ENCODE measurements at regions not wholly inside any gene's neighbourhood (a gene's known extent, or its start where the extent isn't known, plus 50 kb on each side); places are given as distances from the start of the nearest gene placed in this dataset.

DNA sequence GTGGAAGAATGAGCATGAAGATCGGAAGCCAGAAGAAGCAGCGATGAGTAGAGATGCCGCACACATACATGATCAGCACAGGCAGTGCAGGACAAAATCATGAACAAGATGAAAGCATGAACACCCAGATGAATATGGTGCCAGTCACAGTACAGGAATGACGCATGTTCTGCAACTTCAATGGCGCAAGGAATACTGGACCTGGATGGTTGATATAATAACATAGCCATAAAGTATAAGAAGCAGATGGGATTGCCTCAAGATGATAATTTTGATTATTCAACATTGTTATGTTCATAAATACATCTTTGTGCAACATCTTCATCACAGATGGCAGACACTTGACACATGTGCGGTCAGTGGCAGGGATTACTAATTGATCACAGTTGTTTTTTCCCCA is 59.7 kb upstream of the SLCO3A1 start:
- H3K27me3 Mint-ChIP-seq = peaks cover 45 to 57% of the 10 kb centered on the region in 2 donors

GRCh38 chr15:91795235-91795634 is 58.3 kb upstream of the SLCO3A1 start:
- no peak overlapping the region for H3K4me3 Mint-ChIP-seq
- no peak overlapping the region for H3K27ac Mint-ChIP-seq
- no peak for ATAC-seq (replicated peaks)
- H3K36me3 Mint-ChIP-seq (ENCODE audit: insufficient read depth) = no peaks in the 10 kb centered on the region
- H3K27me3 Mint-ChIP-seq = peaks cover 37 to 47% of the 10 kb centered on the region in 2 donors
- no peak for DNase-seq
- H3K9me3 Mint-ChIP-seq = no peaks in the 10 kb centered on the region
- H3K4me1 Mint-ChIP-seq (ENCODE audit: low read depth in 2 of 2) = no peaks in the 10 kb centered on the region

More for the DNA sequence above, 59.7 kb upstream of the SLCO3A1 start:
- H3K4me1 Mint-ChIP-seq (ENCODE audit: low read depth in 2 of 2) = no peaks in the 10 kb centered on the region
- no peak overlapping the region for H3K27ac Mint-ChIP-seq
- H3K36me3 Mint-ChIP-seq (ENCODE audit: insufficient read depth) = no peaks in the 10 kb centered on the region
- ATAC-seq (replicated peaks) = no peak
- H3K9me3 Mint-ChIP-seq = no peaks in the 10 kb centered on the region
- no peak for DNase-seq
- no peak overlapping the region for H3K4me3 Mint-ChIP-seq

- Mint-ChIP-seq H3K4me1 (ENCODE audit: low read depth in 2 of 2) (no peaks in the 10 kb centered on the region), H3K27me3 (peaks cover 51 to 61% of the 10 kb centered on the region in 2 donors), H3K4me3 (no peak overlapping the region), H3K27ac (no peak overlapping the region), H3K36me3 (ENCODE audit: insufficient read depth) (no peaks in the 10 kb centered on the region), H3K9me3 (peaks cover 0 to 2% of the 10 kb centered on the region in 2 donors)
- DNase-seq = no peak
- no peak for ATAC-seq (replicated peaks)
Measured at GRCh38 chr15:91801836-91802534, 51.5 kb upstream of the SLCO3A1 start.

DNA sequence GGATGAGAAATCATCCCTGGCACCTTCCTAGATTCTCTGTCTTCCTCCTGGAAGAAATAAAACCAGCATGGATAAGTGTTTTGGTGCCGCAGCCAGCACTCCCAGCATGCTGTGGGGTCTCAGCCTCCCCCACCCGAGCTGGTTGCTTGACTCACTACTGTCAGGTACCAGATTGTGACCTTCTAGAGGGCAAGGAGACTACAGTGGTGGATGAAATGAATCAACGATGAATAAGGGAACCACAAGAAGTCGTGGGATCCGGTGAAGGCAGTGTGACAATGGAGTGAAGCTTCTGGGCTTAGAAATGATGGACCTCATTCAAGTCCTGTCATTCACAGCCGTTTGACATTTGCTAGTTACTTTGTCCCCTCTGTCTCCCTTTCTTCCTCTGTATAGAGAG is 50.2 kb upstream of the SLCO3A1 start:
- ATAC-seq (replicated peaks) = no peak
- Mint-ChIP-seq H3K27ac (no peak overlapping the region), H3K9me3 (peaks cover 0 to 2% of the 10 kb centered on the region in 2 donors), H3K4me3 (no peak overlapping the region), H3K36me3 (ENCODE audit: insufficient read depth) (no peaks in the 10 kb centered on the region), H3K4me1 (ENCODE audit: low read depth in 2 of 2) (no peaks in the 10 kb centered on the region), H3K27me3 (peaks cover 58 to 63% of the 10 kb centered on the region in 2 donors)
- DNase-seq = no peak

Measured in effector memory CD8-positive, alpha-beta T cell (primary cell).